Liver (tissue), 3 donors: ENCODE measurements at regions not wholly inside any gene's neighbourhood (a gene's known extent, or its start where the extent isn't known, plus 50 kb on each side); places are given as distances from the start of the nearest gene placed in this dataset.

Experiments used
- CTCF ChIP-seq: fragments of 150-350 bp; IDR thresholded peaks from 2 replicates; pipeline ENCODE4 v1.5.1; 2017; ENCODE audit warnings: improper control_type of control experiment, low read depth, low read length; ENCODE audit not compliant: missing input control
- FOXA1 ChIP-seq: IDR thresholded peaks from 2 replicates; pipeline ENCODE4 v1.6.1; 2016; ENCODE audit warnings: antibody characterized with exemption
- SP1 ChIP-seq: IDR thresholded peaks from 2 replicates; pipeline ENCODE4 v1.6.1; 2018; ENCODE audit warnings: antibody characterized with exemption, mild to moderate bottlenecking
- TAF1 ChIP-seq: conservative IDR thresholded peaks from 2 replicates; pipeline ENCODE4 v1.6.1; 2016; ENCODE audit warnings: antibody characterized with exemption, mild to moderate bottlenecking
- donor health status: healthy.
- donor health status: healthy.

GRCh38 chr5:87776785-87777184 lies 364.1 kb upstream of the CCNH start:
- TF ChIP-seq TAF1 (no peak), CTCF (no peak), FOXA1 (no peak), SP1 (no peak)
